Lung (tissue), 11 donors: ENCODE measurements at regions not wholly inside any gene's neighbourhood (a gene's known extent, or its start where the extent isn't known, plus 50 kb on each side); places are given as distances from the start of the nearest gene placed in this dataset.

Source experiments
- ATAC-seq: fragments of 200-7000 bp; cut with Tn5 transposase; one replicate; pipeline ENCODE4 v1.9.1; 2020; ENCODE audit warnings: moderate number of reproducible peaks; ENCODE audit not compliant: insufficient read depth, low FRiP score
- DNase-seq, 3 donors: peaks; one replicate each; pipeline ENCODE4 v3.0.0-alpha.2; 2013 to 2017
- H3K27ac ChIP-seq, 2 donors: one replicate each; pipeline ENCODE4 v1.5.1; 2013; ENCODE audit warnings: mild to moderate bottlenecking in 2 of 2, moderate library complexity in 2 of 2, control low read depth in 1 of 2, inconsistent platforms in 1 of 2, low read depth in 1 of 2, low read length in 1 of 2
- H3K27me3 ChIP-seq, 3 donors: one replicate each; pipeline ENCODE4 v1.5.1; 2013; ENCODE audit warnings: low read length in 2 of 3; ENCODE audit not compliant: control insufficient read depth in 3 of 3, insufficient read depth in 3 of 3
- H3K36me3 ChIP-seq, 4 donors: one replicate each; pipeline ENCODE4 v1.5.1; 2013; ENCODE audit warnings: low read length in 4 of 4, mild to moderate bottlenecking in 1 of 4, moderate library complexity in 1 of 4; ENCODE audit not compliant: control insufficient read depth in 4 of 4, insufficient read depth in 4 of 4
- H3K4me1 ChIP-seq, 5 donors: one replicate each; pipeline ENCODE4 v1.5.1; 2013; ENCODE audit warnings: low read length in 5 of 5, mild to moderate bottlenecking in 2 of 5, moderate library complexity in 1 of 5; ENCODE audit not compliant: control insufficient read depth in 5 of 5, insufficient read depth in 5 of 5
- H3K4me3 ChIP-seq: one replicate; pipeline ENCODE4 v1.5.1; 2013; ENCODE audit warnings: mild to moderate bottlenecking, control low read depth, moderate library complexity
- H3K9ac ChIP-seq, 2 donors: one replicate each; pipeline ENCODE4 v1.5.1; 2013; ENCODE audit warnings: low read length in 2 of 2, control low read depth in 1 of 2; ENCODE audit not compliant: insufficient read depth in 1 of 2
- H3K9me3 ChIP-seq, 4 donors: one replicate each; pipeline ENCODE4 v1.5.1; 2013; ENCODE audit warnings: low read length in 3 of 4, mild to moderate bottlenecking in 1 of 4, moderate library complexity in 1 of 4; ENCODE audit not compliant: control insufficient read depth in 4 of 4, insufficient read depth in 3 of 4
- CTCF ChIP-seq: IDR thresholded peaks from 2 replicates; pipeline ENCODE4 v1.5.1; 2012; ENCODE audit warnings: mild to moderate bottlenecking; ENCODE audit errors: control extremely low read depth, extremely low read depth
- WGBS, 2 donors: extraction: QIAGEN DNeasy Blood & Tissue Kit; methylation state at CpG; one replicate each; pipeline ENCODE4 v1.1.7; 2013; 5-methylcytosine and 5-hydroxymethylcytosine counted together
- donor health status: control.
- donor health status: control.
- donor health status: Bipolar disorder and iron deficiency.
- donor health status: healthy.
- donor health status: DM: yes; HTN: yes; CAD: no.

DNA sequence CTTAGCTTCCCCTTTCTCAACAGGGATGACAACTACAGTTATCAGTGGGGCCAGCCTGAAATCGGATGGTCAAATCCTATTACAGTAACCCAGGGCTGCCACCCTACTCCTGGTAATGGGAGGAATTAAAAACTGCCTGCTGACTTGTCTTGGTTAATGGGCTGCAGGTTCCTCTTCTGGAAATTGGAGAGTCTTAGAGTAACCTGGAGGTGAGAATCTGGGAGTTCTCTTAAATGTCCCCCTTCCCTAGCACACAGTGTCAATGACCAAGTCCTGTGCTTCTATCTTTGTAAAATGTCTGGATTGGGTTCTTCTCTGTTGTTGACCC is 113.1 kb downstream of the DDX1 start:
- H3K27me3 ChIP-seq: no peaks in the 10 kb centered on the region
- ATAC-seq (no peak), DNase-seq (no peak)
- H3K9ac ChIP-seq: no peak overlapping the region
- peak overlapping the region in 1 of 2 donors; percentile 37 for H3K27ac ChIP-seq
- WGBS, 2 donors: 68 to 78% methylated on average over 1 of the region's 1 CpG
- H3K9me3 ChIP-seq: no peaks in the 10 kb centered on the region
- H3K4me3 ChIP-seq: no peak overlapping the region
- TF ChIP-seq CTCF: no peak
- H3K36me3 ChIP-seq: no peaks in the 10 kb centered on the region
- peaks cover 0 to 38% (median 12%) of the 10 kb centered on the region in 5 donors for H3K4me1 ChIP-seq

GRCh38 chr2:15705310-15705709 is 113.6 kb downstream of the DDX1 start:
- Histone ChIP-seq H3K4me1 (peaks cover 0 to 33% (median 10%) of the 10 kb centered on the region in 5 donors), H3K36me3 (no peaks in the 10 kb centered on the region), H3K4me3 (no peak overlapping the region), H3K27me3 (no peaks in the 10 kb centered on the region), H3K9ac (no peak overlapping the region), H3K27ac (peak overlapping the region in 1 of 2 donors; percentile 37), H3K9me3 (no peaks in the 10 kb centered on the region)
- ATAC-seq (no peak), DNase-seq (no peak)
- TF ChIP-seq CTCF: no peak
- WGBS, 2 donors: 93 to 98% methylated on average over 6 of the region's 6 CpGs

GRCh38 chr2:15705839-15706386 is 114.2 kb downstream of the DDX1 start:
- no peaks in the 10 kb centered on the region for H3K36me3 ChIP-seq
- no peaks in the 10 kb centered on the region for H3K27me3 ChIP-seq
- DNase-seq (no peak), ATAC-seq (no peak)
- TF ChIP-seq CTCF: no peak
- H3K4me1 ChIP-seq: peaks cover 0 to 28% (median 6%) of the 10 kb centered on the region in 5 donors
- H3K9ac ChIP-seq: no peak overlapping the region
- 96 to 97% methylated on average over 3 of the region's 3 CpGs for WGBS, 2 donors
- H3K9me3 ChIP-seq: no peaks in the 10 kb centered on the region
- H3K4me3 ChIP-seq: no peak overlapping the region
- no peak overlapping the region for H3K27ac ChIP-seq

- Histone ChIP-seq H3K36me3 (no peaks in the 10 kb centered on the region), H3K27me3 (no peaks in the 10 kb centered on the region), H3K4me1 (peaks cover 0 to 23% (median 2%) of the 10 kb centered on the region in 5 donors), H3K9me3 (no peaks in the 10 kb centered on the region), H3K4me3 (no peak overlapping the region), H3K9ac (no peak overlapping the region), H3K27ac (no peak overlapping the region)
- DNase-seq: no peak
- TF ChIP-seq CTCF: no peak
- ATAC-seq: no peak
These were observed 114.8 kb downstream of the DDX1 start for GRCh38 chr2:15706424-15706823.
